DMS114 treated with DMSO at 0.1 percent for 48 hours (cell line): ENCODE measurements at regions not wholly inside any gene's neighbourhood (a gene's known extent, or its start where the extent isn't known, plus 50 kb on each side); places are given as distances from the start of the nearest gene placed in this dataset.
"Not testable (repeated sequence)": the region's sequence is repeated elsewhere in the genome, so short reads cannot be mapped to it uniquely, and the experiment has no call there.

Source experiments
- DNase-seq: peaks from one replicate; lab custom pipeline; 2025; ENCODE audit not compliant: unreplicated experiment; lab: John Stamatoyannopoulos, UW

DNA sequence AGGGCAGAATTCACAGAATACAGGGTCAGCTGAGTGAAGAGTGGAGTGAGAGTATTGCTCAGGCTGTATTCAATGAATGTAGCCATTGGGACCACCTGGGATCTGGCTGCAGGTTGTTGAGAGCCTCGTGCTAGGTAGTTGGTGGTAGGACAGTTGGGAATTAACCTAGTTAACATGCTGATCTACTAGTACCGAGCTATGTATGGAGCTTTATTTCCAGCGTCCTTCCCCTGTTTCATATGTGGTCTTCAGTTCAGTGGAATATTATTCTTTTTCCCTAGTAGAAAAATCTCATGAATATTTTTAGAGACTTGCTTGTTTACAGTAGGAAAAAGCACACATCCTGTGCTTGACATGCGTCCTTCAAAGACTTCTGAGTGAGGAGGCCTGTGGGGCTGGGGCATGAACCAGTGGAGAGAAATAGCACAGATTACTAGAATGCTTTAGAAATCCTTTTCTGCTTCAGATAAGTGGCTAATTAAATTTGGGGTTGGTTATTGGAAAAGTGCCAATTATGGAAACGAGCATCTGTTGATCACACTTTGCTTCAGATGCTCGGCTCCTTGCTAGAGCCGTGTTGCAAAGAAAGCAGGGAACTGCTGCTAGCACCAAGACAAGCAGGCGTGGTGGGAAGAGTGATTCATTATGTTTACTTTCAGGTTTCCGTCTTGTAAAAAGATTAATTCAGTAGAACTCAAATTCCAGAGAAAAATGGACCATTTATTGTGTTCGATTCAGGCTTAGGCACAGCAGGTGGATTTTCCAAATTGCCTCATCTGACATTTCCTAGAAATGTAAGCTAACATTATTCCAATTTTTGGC is 53.6 kb downstream of the ARF6 start:
- DNase-seq = no peak

DNA sequence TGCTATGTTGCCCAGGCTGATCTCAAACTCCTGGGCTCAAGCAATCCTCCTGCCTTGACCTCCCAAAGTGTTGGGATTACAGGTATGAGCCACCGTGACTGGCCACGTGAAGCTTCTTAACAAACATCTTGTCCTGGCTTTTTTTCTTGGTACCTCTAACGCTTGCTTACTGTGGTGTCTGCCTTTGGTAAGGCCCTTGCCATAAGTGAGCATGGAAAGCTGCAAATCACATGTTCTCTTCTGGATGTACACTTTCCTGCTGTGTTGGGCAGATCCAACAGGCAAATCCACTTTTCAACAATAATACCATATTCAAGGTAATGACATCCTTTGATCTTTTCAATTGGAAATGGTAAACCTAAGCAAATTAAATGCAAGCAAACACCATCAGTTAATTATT is 54.6 kb downstream of the ARF6 start:
- DNase-seq = no peak

DNA sequence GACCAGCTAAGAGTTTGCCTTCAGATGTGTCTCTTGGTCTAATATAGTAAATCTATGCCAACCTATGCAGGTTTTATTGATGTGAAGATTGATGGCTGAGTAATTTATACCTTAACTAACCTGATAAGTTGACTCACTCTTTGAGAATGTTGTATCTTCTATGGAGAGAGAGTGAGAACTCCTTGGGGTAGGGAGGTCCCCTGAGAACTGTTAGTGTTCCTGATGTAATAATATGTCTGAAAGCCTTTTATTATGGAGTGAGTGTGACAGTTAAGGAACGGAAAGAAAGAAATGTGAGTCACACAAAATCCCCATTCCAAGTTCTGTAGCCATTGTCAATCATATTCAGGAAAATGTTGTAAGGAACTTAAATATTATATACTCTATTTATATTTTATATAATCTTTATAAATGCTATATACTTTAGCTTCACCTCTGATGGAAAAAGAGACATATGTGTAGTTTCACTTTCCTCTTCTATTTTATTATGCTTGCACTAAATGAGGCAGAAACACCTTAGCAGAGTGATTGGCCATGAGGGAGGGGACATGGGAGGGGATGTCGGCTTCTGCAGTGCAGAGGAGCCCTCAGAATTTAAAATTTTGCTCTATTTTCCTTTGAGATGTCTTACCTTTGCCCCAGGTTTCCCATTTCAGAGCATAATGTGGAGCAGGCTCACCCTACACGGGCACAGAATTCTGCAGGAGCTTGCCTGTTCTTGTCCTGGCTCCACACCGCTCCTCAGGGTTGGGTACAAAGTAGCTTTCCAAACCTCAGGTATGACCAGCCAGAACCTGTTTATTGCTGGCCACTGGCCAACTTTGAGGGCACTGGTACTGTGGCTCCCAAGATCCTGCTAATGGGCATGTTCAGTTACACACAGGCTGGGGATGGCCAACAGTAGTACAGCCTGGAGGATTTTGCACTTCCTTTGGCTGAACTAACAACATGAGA is 57.7 kb downstream of the ARF6 start:
- DNase-seq = no peak

DNA sequence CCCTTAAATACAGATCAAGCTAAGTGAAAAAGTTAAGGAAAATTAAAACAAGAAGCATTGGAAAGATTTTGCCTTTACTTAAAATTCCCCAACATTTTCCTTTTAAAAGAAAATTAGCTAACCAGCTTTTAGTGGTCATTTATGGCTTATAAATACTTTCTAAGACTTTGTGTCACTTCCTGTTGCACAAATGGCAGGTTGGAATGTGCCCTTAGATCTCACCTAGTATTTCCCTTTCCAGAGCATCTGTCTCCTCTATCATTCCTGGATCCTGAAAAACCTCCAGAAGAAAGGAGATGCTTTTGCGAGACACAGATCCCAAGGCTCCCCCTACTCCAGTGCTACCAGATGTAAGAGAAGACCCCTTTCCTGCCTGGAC is 58.3 kb downstream of the ARF6 start:
- DNase-seq = no peak

DNA sequence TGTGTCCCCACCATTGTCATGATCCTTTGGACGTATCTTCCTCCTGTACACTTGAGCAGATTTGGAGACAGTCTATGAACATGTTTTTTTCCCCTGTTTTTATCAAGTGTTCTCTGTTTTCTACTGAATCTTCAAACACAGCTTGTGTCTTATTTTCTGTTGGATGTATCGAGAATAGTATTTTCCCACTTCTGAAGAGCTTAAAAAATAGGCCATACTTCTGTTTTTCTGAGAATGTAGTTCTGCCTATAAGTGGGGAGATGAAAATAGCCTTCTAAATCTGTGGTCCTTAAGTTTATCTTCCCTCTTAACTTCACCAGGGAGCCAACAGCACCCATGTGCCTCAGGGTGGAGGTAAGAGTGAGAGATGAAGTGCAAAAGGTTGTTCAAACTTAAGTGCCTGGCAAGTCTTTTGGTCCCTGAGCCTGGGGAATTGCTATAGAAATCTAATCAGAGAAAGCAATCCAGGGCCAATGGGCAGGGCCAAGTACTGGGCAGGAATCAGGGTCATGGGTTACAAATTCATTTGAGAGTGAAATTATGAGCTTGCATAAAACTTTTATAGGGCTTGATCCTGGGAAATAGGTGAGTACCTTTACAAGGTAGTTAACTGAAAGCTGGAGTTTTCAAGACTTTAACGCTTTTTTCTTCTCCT is 58.9 kb downstream of the ARF6 start:
- no peak for DNase-seq

DNA sequence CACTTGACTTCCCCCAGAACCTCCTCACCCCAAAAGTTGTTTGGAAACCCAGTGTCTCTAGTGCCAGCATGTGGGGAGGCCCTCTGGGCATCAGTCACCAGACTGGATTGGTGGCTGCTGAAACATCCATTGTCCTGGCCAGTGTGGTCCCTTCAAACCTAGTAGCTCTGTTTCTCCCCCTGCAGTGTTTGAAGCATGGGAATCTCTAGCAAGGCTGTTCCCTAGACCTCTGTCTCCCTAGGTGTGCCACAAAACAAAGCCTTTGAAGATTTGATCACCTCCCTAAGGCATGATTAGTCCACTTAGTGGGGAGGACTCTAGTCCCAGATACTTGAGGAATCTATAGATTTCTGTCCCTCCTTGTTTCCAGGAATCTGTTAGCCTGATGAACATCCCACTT is 60.3 kb downstream of the ARF6 start:
- no peak for DNase-seq

DNA sequence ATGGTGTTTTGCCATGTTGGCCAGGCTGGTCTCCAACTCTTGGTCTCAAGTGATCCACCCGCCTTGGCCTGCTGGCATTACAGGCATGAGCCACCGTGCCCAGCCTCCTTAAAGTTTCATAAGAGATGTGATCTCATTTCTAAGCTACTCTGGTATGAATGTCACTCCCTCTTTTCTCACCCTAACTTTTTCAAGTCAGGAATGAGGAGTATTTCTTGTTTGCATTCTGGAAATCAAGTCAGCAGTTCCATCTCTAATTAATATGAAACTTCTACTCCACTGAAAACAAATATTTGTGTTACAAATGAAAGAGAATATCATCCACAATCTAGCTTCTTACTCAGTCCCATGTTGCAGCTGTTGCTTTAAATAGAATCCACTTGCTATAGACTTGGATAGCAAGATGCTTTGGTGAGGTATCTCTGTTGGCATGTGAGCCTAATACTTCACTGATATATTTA is 61.3 kb downstream of the ARF6 start:
- no peak for DNase-seq

DNA sequence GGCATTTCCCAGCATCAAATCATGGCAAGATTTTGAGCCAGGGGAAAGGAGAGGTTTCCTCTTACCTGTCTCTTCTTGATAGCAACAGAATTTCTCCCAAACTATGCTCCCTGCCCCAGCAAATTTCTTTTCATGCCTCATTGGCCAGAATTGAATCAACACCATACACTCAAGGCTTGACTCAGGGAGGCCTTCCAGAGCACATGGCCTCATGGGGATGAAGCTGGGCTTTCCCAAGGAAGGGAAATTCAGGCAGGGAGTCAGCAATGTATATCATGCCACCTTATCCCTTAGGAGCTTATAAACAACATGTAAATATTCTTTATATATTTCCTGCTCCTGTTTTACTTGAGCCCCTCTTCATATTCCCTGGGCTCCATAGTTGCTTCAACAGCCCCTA is 62.1 kb downstream of the ARF6 start:
- DNase-seq = no peak

DNA sequence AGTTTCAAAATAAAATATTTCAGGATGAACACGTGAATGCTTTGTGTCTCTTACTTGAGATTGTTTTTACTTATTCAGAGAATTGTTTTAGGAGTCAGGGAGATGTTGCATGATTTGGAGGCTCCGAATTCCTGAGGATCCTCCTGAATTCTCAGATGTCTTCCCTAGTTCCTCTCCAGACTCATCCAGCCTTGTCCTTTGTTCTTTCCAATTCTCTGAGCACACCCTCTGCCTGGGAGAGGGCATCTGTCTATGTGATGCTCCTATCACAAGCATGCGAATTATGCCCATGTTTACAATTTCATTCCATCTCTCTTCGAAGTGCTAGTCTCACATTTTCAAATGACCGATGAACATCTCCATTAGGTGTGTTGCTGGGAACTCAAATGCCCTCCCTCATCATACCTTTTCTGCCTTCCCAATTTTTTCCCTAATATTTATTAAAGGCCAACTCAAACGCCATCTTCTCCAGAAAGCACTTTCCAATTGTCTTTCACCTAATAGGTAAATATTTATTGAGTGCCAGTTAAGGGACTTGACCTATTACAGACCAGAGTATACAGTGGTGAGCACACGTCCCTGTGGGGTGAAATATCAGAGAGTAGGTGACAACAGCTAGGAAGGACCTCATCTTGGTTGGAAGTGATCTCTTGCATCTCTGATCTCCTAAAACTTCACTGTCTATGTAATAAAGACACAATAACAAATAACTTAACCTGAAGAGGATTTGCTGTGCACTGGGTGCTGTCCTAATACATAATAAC is 64.4 kb downstream of the ARF6 start:
- peak; percentile 44 for DNase-seq

DNA sequence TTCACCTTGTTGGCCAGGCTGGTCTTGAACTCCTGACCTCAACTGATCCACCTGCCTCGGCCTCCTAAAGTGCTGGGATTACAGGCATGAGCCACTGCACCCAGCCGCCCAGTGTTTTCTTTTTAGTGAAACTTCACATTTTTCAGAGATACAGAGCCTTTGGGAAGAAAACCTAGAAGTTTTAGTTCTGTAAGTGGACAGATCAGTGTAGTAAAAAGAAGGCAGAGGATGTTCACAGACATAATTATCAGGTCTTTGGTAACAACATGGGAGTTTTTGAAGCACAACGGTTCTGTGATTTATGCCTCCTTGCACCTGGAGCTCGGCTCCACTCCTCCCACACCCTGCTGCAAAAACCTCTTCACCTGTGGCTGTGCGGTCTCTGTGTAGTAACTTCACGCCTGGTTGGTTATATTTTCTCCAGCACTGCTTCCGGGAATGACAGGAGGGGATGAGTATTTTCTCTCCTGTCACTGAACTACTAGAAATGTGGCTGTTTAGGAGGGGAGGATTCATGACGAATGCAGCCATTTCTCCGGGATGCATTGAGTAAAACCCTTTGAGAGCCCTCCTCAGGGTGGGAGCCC is 67.0 kb downstream of the ARF6 start:
- DNase-seq = no peak

DNA sequence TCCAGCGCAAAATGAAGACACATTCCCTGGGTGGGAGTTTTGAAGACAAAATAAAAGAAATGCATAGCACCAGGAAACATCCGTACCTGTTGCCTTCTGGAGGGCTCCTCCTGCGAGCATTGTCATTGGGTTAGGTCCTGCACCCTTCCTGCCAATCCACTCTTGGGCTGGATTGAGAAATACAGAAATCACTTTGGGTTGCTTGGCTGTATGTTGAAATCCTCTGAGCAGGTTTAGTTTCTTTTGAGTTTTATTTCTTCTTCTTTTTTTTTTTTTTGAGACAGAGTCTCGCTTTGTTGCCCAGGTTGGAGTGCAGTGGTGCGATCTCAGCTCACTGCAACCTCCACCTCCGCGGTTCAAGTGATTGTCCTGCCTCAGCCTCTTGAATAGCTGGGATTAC is 67.6 kb downstream of the ARF6 start:
- DNase-seq = no peak

DNA sequence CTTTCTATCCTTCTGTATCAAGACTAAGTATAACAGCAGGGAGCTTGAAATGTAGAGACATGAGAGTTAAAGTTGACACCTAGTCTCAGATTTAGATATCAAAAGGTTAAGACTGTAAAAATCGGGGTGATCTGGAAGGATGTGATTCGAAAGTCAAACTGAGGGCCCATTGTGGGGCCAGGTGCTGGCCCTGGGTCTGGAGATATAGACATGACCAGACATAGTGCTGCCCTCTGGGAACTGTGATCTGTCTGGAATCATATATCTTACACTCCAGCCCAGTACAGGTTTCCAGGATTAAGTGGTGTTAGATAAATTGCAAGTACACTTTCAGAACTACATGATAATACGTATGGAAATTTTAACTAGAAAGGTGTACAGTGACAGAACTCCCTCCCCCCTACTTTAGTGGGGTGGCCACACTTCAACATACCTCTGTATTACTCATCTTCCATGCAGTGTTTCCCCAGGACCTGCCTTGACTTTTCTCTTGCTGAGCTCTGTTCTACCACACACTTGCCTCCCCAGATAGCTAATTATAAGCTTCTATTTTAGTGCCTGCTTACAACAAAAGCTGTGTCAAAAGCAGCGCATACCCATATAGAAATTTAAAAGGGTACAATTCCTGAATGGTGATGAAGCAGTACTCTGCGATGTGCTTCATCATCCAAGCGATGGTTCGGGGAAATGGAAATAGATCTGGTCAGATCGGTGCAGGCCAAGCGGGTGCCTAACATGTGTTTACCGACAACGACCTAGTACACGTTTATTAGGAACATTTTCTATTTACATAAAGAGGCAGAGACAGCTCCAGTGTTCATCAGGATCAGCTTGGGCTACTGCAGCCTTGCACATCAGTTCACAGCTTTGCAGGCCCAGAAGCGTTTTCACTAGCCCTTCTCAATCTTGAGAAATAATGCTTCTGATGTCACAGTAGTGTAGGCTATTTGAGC is 68.7 kb downstream of the ARF6 start:
- no peak for DNase-seq

DNA sequence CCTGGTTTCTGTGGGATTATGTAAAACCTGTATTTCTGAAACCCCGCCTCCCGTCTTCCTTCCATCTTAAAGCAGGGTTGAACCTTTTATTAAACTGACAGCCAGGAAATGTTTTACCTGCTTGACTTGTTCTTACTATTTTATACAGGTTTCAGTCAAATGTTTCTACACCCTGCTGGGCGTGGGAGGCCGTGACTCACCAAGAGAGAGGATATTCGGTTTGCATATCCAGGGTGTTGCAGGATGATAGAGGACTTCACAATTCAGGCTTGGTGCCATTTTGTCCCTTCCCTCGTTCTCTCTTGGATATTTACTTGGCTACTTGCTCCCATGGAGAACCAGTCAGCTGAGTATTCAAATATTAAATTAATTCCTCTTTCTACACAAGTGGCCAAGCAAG is 69.7 kb downstream of the ARF6 start:
- no peak for DNase-seq

DNA sequence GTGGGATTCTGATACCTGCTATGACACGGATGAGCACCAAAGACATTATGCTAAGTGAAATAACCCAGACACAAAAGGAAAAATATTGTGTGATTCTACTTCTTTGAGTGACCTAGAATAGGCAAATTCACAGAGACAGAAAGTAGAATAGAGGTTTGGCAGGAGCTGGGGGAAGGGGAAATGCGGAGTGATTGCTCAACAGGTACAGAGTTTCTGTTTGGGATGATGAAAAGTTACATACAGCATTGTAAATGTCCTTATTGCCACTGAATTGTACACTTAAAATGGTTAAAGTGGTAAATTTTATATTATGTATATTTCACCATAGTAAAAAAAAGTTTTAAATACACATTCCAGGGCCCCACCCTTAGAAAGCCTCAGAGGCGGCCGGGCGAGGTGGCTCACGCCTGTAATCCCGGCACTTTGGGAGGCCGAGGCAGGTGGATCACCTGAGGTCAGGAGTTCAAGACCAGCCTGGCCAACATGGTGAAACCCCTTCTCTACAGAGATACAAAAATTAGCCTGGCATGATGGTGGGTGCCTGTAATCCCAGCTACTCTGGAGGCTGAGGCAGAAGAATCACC is 72.3 kb downstream of the ARF6 start:
- DNase-seq = not testable (repeated sequence)

DNA sequence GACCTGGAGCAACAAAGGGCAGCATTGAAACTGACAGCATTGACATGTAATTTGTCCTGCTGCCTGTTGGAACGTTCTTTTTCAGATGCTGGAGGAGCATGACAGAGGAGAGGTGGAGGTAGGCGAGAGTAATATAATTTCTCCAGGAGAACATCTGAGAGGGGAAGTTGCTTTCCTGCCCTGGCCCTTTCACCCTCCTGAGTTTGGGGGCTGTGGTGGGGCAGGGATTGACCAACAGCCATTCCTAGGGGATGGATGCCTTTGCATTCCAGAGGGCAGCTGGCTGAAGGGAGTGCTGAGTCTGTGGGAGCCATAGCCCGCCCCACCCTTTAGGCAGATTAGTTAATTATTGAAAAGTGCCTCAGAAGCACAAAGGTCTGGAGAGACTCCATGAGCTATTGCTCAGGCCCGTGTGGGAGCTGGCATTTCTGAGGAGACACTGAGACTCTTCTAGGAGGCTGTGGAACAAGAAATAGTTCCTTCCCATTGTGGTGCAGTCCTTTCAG is 73.5 kb downstream of the ARF6 start:
- no peak for DNase-seq

DNA sequence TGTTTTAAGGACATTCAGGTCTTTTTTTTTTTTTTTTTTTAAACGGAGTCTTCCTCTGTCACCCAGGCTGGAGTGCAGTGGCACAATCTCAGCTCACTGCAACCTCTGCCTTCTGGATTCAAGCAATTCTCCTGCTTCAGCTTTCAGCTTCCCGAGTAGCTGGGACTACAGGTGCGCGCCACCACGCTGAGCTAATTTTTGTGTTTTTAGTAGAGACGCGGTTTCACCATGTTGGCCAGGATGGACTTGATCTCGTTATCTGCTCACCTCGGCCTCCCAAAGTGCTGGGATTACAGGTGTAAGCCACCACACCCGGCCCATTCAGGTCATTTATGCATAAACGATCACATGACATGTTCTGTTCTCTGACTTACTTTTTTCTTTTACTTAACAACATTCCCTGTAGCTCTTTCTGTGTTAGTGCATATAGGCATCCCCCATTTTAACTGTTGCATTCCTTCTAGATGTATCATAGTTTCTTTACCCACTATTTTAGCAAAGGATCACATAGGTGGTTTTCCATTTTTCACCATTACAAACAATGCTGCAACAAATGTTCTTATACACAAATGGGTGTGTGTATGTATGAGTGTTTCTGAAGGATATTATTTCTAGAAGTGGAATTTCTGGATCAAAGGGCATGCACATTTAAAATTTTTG is 74.2 kb downstream of the ARF6 start:
- DNase-seq = no peak

DNA sequence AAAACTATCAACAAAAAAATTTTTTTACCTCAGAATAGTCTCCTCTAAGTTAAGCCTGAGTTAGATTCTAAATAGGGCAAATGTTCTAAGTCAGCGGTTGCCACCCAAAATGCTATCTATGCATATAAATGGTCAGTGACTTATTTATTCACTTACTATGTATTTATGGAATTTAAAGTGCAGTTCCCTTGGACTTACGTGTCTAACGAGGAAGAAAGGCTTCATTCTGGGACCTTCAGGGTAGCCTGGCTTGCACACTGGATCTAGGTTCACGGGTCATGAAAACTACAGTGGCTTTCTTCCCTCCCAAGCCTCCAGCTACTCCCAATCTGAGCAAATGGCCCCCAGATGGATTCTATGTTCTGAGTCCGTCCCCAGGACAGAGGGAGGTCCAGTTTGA is 77.1 kb downstream of the ARF6 start:
- no peak for DNase-seq

DNA sequence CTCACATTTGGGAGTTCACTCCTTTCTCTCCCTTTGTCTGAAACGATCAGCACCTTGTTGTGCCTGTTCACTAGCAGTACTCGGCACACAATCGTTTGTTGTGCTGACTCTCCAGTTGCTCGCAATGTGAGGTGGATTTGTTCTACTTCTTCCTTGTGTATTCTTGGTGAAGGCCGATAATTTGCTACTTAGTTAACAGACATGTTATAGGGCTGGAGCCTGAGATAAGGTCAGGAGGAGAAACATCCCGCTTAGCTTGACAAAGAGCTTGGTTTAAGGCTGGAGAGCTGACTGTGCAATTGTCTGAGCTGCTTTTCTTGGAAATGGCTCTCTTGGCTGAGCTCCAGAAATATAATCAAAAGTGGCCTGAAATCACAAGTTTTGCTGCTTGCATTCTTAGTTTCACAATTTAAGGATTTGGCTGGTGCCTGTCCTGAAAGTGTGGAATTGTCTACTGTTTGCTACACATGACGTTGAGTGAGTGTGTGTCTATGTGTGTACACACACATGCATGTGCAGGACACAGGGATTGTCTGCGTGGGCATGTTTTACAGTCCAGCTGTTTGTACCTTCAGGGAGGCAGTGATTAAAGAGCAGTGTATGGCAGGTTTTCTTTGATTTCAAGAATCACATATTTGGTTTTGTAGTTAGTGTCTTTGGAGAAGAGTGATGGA is 77.7 kb downstream of the ARF6 start:
- DNase-seq = no peak
